Neuron (in vitro differentiated cells): ENCODE measurements at regions not wholly inside any gene's neighbourhood (a gene's known extent, or its start where the extent isn't known, plus 50 kb on each side); places are given as distances from the start of the nearest gene placed in this dataset.
A peak's percentile ranks its signal among the peaks of the same experiment; 100 is the strongest.

ENCODE experiments used
- H2AFZ ChIP-seq: one replicate; pipeline ENCODE4 v1.6.1; 2013; ENCODE audit warnings: low read depth, mild to moderate bottlenecking, inconsistent platforms, low read length, moderate library complexity
- H3K27me3 ChIP-seq: one replicate; pipeline ENCODE4 v1.6.1; 2013; ENCODE audit warnings: low read length; ENCODE audit not compliant: insufficient read depth
- H3K36me3 ChIP-seq: one replicate; pipeline ENCODE4 v1.6.1; 2013; ENCODE audit warnings: low read length; ENCODE audit not compliant: insufficient read depth
- H3K4me1 ChIP-seq: one replicate; pipeline ENCODE4 v1.6.1; 2013; ENCODE audit warnings: low read length; ENCODE audit not compliant: insufficient read depth
- H3K4me3 ChIP-seq: 2 replicates; pipeline ENCODE4 v1.5.1; 2013; ENCODE audit warnings: mild to moderate bottlenecking, low read length, moderate library complexity
- H3K9me3 ChIP-seq: one replicate; pipeline ENCODE4 v1.6.1; 2013; ENCODE audit warnings: low read length

DNA sequence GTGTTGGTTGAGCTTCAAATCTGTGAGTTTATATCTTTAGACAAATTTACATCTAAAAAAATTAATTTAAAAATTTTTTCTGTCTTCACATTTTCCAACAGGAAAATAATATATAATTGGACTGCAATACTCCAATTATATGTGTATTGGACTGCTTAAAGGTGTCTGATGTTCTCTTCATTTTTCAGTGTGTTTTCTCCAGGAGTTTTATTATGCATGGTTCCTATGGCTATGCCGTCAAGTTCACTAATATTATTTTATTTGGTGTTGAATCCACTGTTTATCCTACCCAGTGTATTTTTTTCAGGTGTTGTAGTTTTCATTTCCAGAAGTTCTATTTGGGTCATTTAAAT, 62.1 kb upstream of the CTLA4 start:
- Histone ChIP-seq H2AFZ (no peak overlapping the region), H3K4me1 (peaks cover 27% of the 10 kb centered on the region), H3K36me3 (no peaks in the 10 kb centered on the region), H3K9me3 (peaks cover 2% of the 10 kb centered on the region), H3K27me3 (no peaks in the 10 kb centered on the region), H3K4me3 (no peak overlapping the region)

GRCh38 chr2:203806761-203807160, 60.8 kb upstream of the CTLA4 start:
- H3K36me3 ChIP-seq: no peaks in the 10 kb centered on the region
- peaks cover 2% of the 10 kb centered on the region for H3K9me3 ChIP-seq
- H3K27me3 ChIP-seq: no peaks in the 10 kb centered on the region
- peaks cover 31% of the 10 kb centered on the region for H3K4me1 ChIP-seq
- no peak overlapping the region for H2AFZ ChIP-seq
- no peak overlapping the region for H3K4me3 ChIP-seq

- Histone ChIP-seq H3K4me1 (peaks cover 34% of the 10 kb centered on the region), H3K36me3 (no peaks in the 10 kb centered on the region), H3K9me3 (peaks cover 2% of the 10 kb centered on the region), H3K4me3 (no peak overlapping the region), H3K27me3 (no peaks in the 10 kb centered on the region), H2AFZ (no peak overlapping the region)
These were observed 59.4 kb upstream of the CTLA4 start for GRCh38 chr2:203808046-203808750.

GRCh38 chr2:203809084-203809521, 58.5 kb upstream of the CTLA4 start:
- Histone ChIP-seq H2AFZ (no peak overlapping the region), H3K4me3 (no peak overlapping the region), H3K4me1 (peaks cover 32% of the 10 kb centered on the region), H3K36me3 (no peaks in the 10 kb centered on the region), H3K27me3 (no peaks in the 10 kb centered on the region), H3K9me3 (peaks cover 2% of the 10 kb centered on the region)

- Histone ChIP-seq H3K27me3 (no peaks in the 10 kb centered on the region), H3K36me3 (no peaks in the 10 kb centered on the region), H3K4me3 (no peak overlapping the region), H3K9me3 (no peaks in the 10 kb centered on the region), H2AFZ (no peak overlapping the region), H3K4me1 (peaks cover 31% of the 10 kb centered on the region)
These were observed 57.5 kb upstream of the CTLA4 start for GRCh38 chr2:203809991-203810510.

DNA sequence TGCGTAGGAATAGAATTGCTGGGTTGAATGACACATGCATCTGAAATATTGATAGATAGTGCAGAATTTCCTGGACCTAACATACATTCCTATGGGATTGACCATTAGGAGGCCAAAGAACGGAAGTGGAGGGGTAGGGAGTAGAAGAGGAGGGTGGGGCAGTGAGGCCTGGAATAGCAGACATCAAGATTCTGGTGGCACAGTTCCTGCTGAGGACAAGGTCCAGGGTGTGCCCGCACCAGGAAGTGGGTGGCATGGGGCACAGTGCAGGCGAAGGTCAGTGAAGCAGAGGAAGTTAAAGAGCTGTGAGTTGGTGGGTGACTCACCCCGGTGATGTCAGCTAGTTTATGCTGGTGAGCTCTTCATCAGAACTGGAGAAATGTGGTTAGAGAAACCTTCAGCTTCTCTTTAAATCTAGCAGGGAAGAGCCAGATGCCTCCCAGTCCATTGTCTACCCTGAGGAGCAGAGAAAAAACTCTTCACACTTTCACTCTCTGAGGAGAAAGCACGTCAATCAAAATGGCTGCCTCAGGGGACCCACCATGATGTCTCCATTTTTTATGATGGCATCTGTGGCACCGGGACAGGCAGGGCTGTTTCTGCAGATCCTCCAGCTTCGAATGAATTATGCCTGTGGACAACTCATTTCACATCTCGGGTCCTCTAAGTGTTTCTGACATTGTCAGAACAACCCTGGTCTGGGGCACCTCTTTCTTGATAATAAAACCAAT, 55.9 kb upstream of the CTLA4 start:
- Histone ChIP-seq H2AFZ (no peak overlapping the region), H3K9me3 (no peaks in the 10 kb centered on the region), H3K4me1 (peaks cover 36% of the 10 kb centered on the region), H3K27me3 (no peaks in the 10 kb centered on the region), H3K36me3 (no peaks in the 10 kb centered on the region), H3K4me3 (no peak overlapping the region)

DNA sequence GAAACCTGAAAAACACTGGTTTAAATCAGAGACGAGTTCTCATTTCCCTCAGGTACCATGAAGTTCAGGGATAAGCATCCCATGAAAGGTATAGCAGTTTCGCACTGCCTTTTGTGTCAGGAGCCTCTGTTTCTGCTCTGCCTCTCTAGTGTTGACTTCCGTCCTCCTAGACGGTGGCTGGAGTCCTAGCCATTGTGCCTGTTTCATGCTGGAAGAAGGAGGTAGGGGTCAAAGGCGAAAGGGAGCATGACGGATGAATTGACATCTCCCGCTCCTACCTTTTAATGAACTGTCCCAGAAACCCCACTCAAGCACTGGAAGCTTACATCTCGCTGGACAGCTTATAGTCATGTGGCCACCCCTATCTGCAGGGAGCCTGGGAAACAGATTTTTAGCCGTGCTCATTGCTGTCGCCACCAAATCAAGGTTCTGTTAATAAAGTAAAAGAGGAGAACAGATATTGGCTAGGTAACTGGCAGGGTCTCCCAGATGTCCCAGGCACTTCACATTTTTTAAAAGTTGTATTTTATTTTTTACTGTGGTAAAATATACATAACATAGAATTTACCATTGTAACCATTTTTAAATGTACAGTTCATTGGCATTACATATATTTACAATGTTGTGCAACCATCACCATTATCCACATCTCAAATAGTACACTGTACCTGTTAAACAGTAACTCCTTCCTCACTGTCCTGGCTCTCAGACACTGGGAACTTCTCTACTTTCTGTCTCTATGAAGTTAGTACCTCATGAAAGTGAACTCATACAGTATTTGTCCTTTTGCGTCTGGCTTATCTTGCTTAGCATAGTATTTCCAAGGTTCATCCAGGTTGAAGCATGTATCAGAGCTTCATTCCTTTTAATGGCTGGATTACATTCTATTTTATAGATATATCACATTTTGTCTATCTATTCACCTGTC, 55.0 kb upstream of the CTLA4 start:
- Histone ChIP-seq H3K27me3 (no peaks in the 10 kb centered on the region), H2AFZ (no peak overlapping the region), H3K4me1 (peaks cover 31% of the 10 kb centered on the region), H3K9me3 (no peaks in the 10 kb centered on the region), H3K4me3 (no peak overlapping the region), H3K36me3 (no peaks in the 10 kb centered on the region)

- H3K36me3 ChIP-seq: no peaks in the 10 kb centered on the region
- H3K27me3 ChIP-seq: no peaks in the 10 kb centered on the region
- no peak overlapping the region for H2AFZ ChIP-seq
- peaks cover 22% of the 10 kb centered on the region for H3K4me1 ChIP-seq
- H3K9me3 ChIP-seq: no peaks in the 10 kb centered on the region
- H3K4me3 ChIP-seq: no peak overlapping the region
These were observed 53.9 kb upstream of the CTLA4 start for GRCh38 chr2:203813684-203814083.

DNA sequence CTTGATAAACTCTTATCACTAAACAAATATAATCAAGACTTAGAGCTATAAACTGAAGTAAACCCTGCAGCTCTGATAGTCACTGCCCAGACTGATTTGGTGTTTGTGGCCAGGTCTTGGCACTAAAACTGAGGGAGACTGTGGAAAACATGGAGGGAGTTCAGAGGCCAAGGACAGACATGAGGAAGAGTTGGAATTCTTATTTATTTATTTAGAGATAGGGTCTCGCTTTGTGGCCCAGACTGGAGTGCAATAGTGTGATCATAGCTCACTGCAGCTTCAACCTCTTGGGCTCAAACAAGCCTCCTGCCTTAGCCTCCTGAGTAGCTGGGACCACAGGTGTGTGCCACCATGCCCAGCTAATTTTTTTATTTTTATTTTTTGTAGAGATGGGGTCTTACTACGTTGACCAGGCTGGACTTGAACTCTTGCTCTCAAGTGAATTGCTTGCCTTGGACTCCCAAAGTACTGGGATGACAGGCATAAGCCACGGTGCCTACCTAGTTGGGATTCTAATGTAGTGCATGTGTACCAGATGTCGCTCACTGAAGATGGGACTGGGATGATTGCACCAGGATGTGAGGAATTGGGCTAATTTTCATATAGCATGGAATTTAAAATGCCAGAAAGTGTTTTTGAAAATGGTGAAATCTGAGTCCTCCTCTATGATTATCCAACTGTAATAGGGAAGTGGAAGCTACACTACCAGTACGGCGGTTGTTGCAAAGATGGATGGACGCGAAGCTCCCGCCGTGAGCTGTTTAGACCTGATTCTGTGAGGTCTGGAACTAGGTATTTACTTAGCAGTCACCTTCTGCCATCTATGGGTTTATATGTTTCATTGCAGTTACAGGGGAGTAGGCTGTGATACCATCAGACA, 52.7 kb upstream of the CTLA4 start:
- Histone ChIP-seq H3K36me3 (no peaks in the 10 kb centered on the region), H3K27me3 (no peaks in the 10 kb centered on the region), H3K9me3 (no peaks in the 10 kb centered on the region), H2AFZ (peak overlapping the region; percentile 21), H3K4me3 (peak overlapping the region; percentile 21), H3K4me1 (peaks cover 12% of the 10 kb centered on the region)

GRCh38 chr2:203815541-203815898, 52.1 kb upstream of the CTLA4 start:
- Histone ChIP-seq H3K4me3 (no peak overlapping the region), H2AFZ (peak overlapping the region; percentile 21), H3K9me3 (no peaks in the 10 kb centered on the region), H3K4me1 (peaks cover 12% of the 10 kb centered on the region), H3K36me3 (no peaks in the 10 kb centered on the region), H3K27me3 (no peaks in the 10 kb centered on the region)

DNA sequence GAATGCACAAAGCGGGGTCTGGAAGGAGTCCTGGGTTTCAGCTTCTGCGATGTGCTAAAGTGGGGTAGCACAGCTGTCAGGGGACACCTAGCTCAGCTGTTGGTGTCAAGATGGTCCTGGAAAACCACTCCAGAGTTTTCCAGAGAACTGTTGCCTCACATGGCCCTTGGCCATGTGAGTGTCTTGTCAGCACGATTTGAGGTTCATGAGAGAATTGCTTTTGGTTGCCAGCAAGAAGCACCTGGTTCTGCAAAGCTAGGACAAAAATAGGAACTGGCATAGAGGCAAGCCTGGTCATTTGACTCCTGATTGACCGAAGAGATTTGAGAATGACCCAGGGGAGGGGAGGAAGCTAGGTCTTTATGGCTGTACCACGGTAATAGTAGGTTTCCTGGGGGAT, 50.4 kb upstream of the CTLA4 start:
- H3K4me1 ChIP-seq: peaks cover 5% of the 10 kb centered on the region
- H2AFZ ChIP-seq: no peak overlapping the region
- no peaks in the 10 kb centered on the region for H3K9me3 ChIP-seq
- H3K36me3 ChIP-seq: no peaks in the 10 kb centered on the region
- no peak overlapping the region for H3K4me3 ChIP-seq
- no peaks in the 10 kb centered on the region for H3K27me3 ChIP-seq
